ENCODE measurements at regions not wholly inside any gene's neighbourhood (a gene's known extent, or its start where the extent isn't known, plus 50 kb on each side); places are given as distances from the start of the nearest gene placed in this dataset.

DNA sequence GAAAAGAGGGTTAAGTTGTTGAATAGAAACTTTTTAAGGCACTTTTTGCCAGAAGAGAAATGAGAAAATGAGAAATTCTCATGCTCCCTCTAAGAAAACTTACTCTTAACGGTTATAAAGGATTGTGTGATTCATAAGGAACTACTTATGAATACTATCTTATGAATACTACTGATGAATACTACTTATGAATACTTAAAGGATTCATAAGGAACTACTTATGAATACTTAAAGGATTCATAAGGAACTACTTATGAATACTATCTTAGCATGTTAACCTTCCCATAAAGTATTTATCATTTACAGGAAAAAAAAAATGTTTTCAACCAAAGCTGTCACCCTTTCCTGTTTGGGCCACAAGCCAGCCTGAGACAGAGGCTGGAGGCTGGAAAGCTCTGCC is 53.1 kb upstream of the UCN3 start:
- DNase-seq, result no peak

DNA sequence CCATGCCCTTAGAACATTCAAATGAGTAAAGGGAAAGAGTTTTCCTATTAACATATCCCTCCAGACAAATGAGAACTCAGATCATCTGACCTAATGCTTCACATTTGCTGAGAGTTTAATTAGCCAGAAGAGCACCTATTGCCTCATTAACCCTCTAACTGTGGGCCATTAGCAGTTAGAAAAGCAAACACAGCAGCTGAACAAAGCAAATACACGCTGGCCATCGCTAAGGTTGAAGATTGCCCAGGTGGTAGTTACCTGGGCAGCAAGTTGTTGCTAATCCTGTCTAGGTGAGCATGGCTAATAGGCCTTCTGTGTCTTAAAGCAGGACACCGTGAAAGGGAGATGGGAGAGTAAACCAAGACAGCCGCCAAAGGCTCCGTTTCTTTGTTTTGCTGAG is 49.9 kb upstream of the UCN3 start:
- DNase-seq, result peak; percentile 66
